Uterus (tissue), 2 donors: ENCODE measurements at regions not wholly inside any gene's neighbourhood (a gene's known extent, or its start where the extent isn't known, plus 50 kb on each side); places are given as distances from the start of the nearest gene placed in this dataset.

Experiments
- CTCF ChIP-seq, 4 experiments: fragments of 200-600 bp in 2 of 4; fragments of 450-650 bp in 2 of 4; sonication (generic) in 2 of 4; IDR thresholded peaks; one replicate each; pipeline ENCODE4 v1.5.1; 2016 to 2019; ENCODE audit warnings: antibody characterized with exemption in 4 of 4, mild to moderate bottlenecking in 2 of 4, moderate library complexity in 1 of 4
- POLR2A ChIP-seq, 2 donors: fragments of 450-650 bp; IDR thresholded peaks; one replicate each; pipeline ENCODE4 v1.6.1; 2016; ENCODE audit warnings: antibody characterized with exemption in 2 of 2, mild to moderate bottlenecking in 1 of 2, moderate library complexity in 1 of 2

- TF ChIP-seq CTCF (IDR thresholded peaks at IDR 0.05) (no peak), POLR2A (IDR thresholded peaks at IDR 0.05) (no peak)
Observed at GRCh38 chr12:115570069-115570777, 707.3 kb downstream of the MED13L start.
